ENCODE measurements at regions not wholly inside any gene's neighbourhood (a gene's known extent, or its start where the extent isn't known, plus 50 kb on each side); places are given as distances from the start of the nearest gene placed in this dataset.

- TF ChIP-seq ZBTB1 (tag by site-specific recombination; IDR thresholded peaks at IDR 0.05) (no peak), ZBTB26 (tag by site-specific recombination; optimal IDR thresholded peaks at IDR 0.05) (no peak), CTCF (tag by site-specific recombination; IDR thresholded peaks at IDR 0.05) (no peak), PBX3 (CRISPR knock-in tag; IDR thresholded peaks at IDR 0.05) (no peak), MEIS1 (CRISPR knock-in tag; IDR thresholded peaks at IDR 0.05; ENCODE audit: borderline replicate concordance) (no peak), REST (tag by site-specific recombination; IDR thresholded peaks at IDR 0.05) (no peak), ZNF768 (tag by site-specific recombination; IDR thresholded peaks at IDR 0.05) (no peak), ZNF596 (tag by site-specific recombination; IDR thresholded peaks at IDR 0.05) (no peak), ZNF274 (IDR thresholded peaks at IDR 0.05; ENCODE audit: low read length) (no peak), ZNF274 (tag by site-specific recombination; IDR thresholded peaks at IDR 0.05; ENCODE audit: borderline replicate concordance) (no peak), ZBTB44 (tag by site-specific recombination; IDR thresholded peaks at IDR 0.05) (no peak), ZBTB17 (tag by site-specific recombination; IDR thresholded peaks at IDR 0.05) (no peak), ZNF621 (tag by site-specific recombination; IDR thresholded peaks at IDR 0.05) (no peak)
Measured at GRCh38 chr13:73767747-73768315, 366.4 kb downstream of the KLF12 start.

Measured in HEK293 (cell line).